Thoracic aorta (tissue), 2 donors: ENCODE measurements at regions not wholly inside any gene's neighbourhood (a gene's known extent, or its start where the extent isn't known, plus 50 kb on each side); places are given as distances from the start of the nearest gene placed in this dataset.

Source experiments
- ATAC-seq: fragments of 150-250 bp; one replicate; pipeline ENCODE4 v1.8.0; 2017; ENCODE audit warnings: low read depth; ENCODE audit not compliant: insufficient number of reproducible peaks, low FRiP score
- DNase-seq: peaks from one replicate; pipeline ENCODE4 v3.0.0-alpha.2; 2020; ENCODE audit warnings: low spot score
- H3K27ac ChIP-seq, 2 donors: fragments of 200-600 bp; sonication (generic); 1 replicate in 1 of 2; 2 replicates in 1 of 2; pipeline ENCODE4 v1.5.1; 2016; ENCODE audit warnings: mild to moderate bottlenecking in 2 of 2, moderate library complexity in 2 of 2
- H3K27me3 ChIP-seq: fragments of 200-600 bp; sonication (generic); replicated peaks from 2 replicates; pipeline ENCODE4 v1.6.0; 2016; ENCODE audit warnings: mild to moderate bottlenecking; ENCODE audit not compliant: insufficient read depth
- H3K36me3 ChIP-seq: fragments of 200-600 bp; sonication (generic); one replicate; pipeline ENCODE4 v1.5.1; 2016
- H3K4me1 ChIP-seq, 2 donors: fragments of 200-600 bp; sonication (generic); 1 replicate in 1 of 2; 2 replicates in 1 of 2; pipeline versions ENCODE4 v1.5.1 to v1.6.0; 2016; ENCODE audit warnings: low read depth in 2 of 2, mild to moderate bottlenecking in 1 of 2; ENCODE audit not compliant: control insufficient read depth in 1 of 2
- H3K4me3 ChIP-seq: fragments of 200-600 bp; sonication (generic); 2 replicates; pipeline ENCODE4 v1.5.1; 2016; ENCODE audit warnings: mild to moderate bottlenecking
- H3K9me3 ChIP-seq: fragments of 200-600 bp; sonication (generic); 2 replicates; pipeline ENCODE4 v1.5.1; 2016
- TF ChIP-seq, protein P1 (sequence below): fragments of 200-600 bp; sonication (generic); IDR thresholded peaks from one replicate; pipeline ENCODE4 v1.5.1; 2019; ENCODE audit warnings: antibody characterized with exemption

DNA sequence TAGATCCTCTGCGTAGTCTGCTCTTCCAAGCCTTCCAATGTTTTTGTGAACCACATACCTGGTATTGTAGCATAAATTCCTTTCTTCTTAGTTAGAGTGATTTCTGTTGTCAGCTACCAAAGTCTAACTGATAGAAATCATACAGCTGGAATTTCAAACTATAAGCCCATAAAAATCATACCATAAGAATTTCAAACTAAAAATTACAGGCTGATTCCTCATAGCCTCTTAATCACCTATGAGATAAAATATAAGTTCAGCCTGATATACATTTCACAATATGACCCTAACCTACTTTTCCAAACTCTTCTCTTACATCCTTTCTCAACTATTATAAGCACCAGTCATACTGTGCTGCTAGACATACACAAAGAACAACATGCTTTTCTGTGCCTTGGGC is 64.8 kb downstream of the PTHLH start:
- TF ChIP-seq, protein P1, sequence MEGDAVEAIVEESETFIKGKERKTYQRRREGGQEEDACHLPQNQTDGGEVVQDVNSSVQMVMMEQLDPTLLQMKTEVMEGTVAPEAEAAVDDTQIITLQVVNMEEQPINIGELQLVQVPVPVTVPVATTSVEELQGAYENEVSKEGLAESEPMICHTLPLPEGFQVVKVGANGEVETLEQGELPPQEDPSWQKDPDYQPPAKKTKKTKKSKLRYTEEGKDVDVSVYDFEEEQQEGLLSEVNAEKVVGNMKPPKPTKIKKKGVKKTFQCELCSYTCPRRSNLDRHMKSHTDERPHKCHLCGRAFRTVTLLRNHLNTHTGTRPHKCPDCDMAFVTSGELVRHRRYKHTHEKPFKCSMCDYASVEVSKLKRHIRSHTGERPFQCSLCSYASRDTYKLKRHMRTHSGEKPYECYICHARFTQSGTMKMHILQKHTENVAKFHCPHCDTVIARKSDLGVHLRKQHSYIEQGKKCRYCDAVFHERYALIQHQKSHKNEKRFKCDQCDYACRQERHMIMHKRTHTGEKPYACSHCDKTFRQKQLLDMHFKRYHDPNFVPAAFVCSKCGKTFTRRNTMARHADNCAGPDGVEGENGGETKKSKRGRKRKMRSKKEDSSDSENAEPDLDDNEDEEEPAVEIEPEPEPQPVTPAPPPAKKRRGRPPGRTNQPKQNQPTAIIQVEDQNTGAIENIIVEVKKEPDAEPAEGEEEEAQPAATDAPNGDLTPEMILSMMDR: no peak
- H3K4me3 ChIP-seq: no peak overlapping the region
- DNase-seq (no peak), ATAC-seq (no peak)
- no peaks in the 10 kb centered on the region for H3K9me3 ChIP-seq
- H3K27me3 ChIP-seq: no peaks in the 10 kb centered on the region
- H3K36me3 ChIP-seq: no peaks in the 10 kb centered on the region
- no peaks in the 10 kb centered on the region for H3K4me1 ChIP-seq
- no peak overlapping the region for H3K27ac ChIP-seq

DNA sequence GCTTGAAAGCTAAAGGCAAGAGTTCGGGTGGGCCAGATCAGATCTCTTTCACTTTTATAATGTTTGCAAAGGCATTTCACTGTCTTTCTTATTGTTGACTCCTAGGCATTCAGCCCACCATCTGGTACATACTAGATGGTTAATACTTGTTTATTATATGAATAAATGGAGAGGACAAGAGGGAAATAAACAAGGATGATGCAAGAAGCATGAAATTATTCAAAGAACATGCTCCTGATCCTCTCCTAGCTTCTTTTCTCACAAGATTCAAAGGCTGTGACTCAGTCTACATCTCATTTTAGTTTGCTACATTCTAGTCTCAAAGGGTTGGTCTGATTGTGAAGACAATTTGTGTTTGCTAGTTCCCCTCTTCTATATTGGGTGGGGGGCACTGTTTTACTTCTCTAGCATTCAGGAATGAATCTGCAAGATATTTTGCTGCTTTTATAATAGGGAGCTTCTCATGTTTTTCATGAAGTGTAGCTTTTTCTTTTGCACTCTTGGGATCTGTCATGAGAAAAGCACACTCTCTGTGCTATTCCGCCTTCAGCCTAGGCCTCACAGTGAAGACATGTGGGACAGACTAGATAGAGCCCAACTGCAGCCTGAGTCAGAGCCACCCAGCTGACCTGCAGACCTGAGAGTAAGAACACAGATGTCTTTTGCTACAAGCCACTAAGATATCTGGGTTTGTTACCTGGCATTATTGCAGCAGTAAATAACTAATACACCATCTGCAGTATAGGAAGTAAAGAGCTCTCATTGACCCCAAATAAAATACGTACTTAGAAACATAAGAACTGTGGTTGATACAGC is 65.7 kb downstream of the PTHLH start:
- TF ChIP-seq, protein P1: no peak
- Histone ChIP-seq H3K4me3 (no peak overlapping the region), H3K36me3 (no peaks in the 10 kb centered on the region), H3K9me3 (no peaks in the 10 kb centered on the region), H3K27me3 (no peaks in the 10 kb centered on the region), H3K27ac (no peak overlapping the region), H3K4me1 (no peaks in the 10 kb centered on the region)
- ATAC-seq: no peak
- no peak for DNase-seq

GRCh38 chr12:27906127-27906500 is 66.4 kb downstream of the PTHLH start:
- TF ChIP-seq, protein P1: no peak
- no peaks in the 10 kb centered on the region for H3K4me1 ChIP-seq
- H3K9me3 ChIP-seq: no peaks in the 10 kb centered on the region
- H3K4me3 ChIP-seq: no peak overlapping the region
- ATAC-seq: no peak
- H3K36me3 ChIP-seq: no peaks in the 10 kb centered on the region
- H3K27me3 ChIP-seq: no peaks in the 10 kb centered on the region
- DNase-seq: no peak
- no peak overlapping the region for H3K27ac ChIP-seq

DNA sequence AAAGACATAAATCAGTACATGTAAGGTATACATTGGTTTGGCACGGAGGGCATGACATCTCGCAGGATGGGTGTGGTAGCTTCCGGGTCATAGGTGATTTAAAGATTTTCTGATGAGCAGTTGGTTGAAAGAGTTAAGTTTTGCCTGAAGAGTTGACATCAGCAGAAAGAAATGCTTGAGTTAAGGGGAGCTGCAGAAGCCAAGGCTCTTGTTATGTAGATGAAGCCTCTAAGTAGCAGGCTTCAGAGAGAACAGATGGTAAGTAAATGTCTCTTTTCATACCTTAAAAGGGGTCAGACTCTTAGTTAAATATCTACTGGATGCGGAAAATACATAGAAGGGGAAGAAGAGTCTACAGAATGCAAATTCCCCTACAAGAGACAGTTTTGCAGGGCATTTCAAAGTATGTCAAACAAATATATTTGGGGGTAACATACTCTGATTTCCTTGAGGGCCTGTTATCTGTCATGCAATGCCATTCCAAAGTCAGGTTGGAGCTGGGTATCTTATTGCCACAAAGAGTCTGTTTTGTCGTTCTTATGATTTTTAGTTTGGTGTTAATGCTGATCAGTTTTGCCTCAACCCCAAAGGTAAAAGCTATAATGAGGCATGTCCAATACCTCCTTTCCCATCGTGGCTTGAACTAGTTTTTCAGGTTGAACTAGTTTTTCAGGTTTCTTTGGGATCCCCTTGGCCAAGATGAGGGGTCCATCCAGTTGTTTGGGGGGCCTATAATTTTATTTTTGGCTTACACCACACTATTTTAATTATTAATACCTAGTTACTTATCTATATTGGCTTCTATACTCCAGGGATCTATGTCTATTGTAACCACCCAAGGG is 67.0 kb downstream of the PTHLH start:
- H3K9me3 ChIP-seq: no peaks in the 10 kb centered on the region
- H3K27ac ChIP-seq: no peak overlapping the region
- H3K27me3 ChIP-seq: no peaks in the 10 kb centered on the region
- no peak overlapping the region for H3K4me3 ChIP-seq
- no peak for ATAC-seq
- no peaks in the 10 kb centered on the region for H3K36me3 ChIP-seq
- no peak for DNase-seq
- H3K4me1 ChIP-seq: no peaks in the 10 kb centered on the region
- TF ChIP-seq, protein P1: no peak

- TF ChIP-seq, protein P1: no peak
- Histone ChIP-seq H3K4me3 (no peak overlapping the region), H3K4me1 (no peaks in the 10 kb centered on the region), H3K27ac (no peak overlapping the region), H3K36me3 (no peaks in the 10 kb centered on the region), H3K27me3 (no peaks in the 10 kb centered on the region), H3K9me3 (no peaks in the 10 kb centered on the region)
- DNase-seq (no peak), ATAC-seq (no peak)
Observed at GRCh38 chr12:27902651-27903050, 69.9 kb downstream of the PTHLH start.
